KG1 (cell line): ENCODE measurements at regions not wholly inside any gene's neighbourhood (a gene's known extent, or its start where the extent isn't known, plus 50 kb on each side); places are given as distances from the start of the nearest gene placed in this dataset.
"Not testable (repeated sequence)": the region's sequence is repeated elsewhere in the genome, so short reads cannot be mapped to it uniquely, and the experiment has no call there.

Experiments
- DNase-seq: peaks from one replicate; lab custom pipeline; 2025; lab: John Stamatoyannopoulos, UW

- no peak for DNase-seq
Measured at GRCh38 chr14:34063042-34063441, 112.2 kb upstream of the EGLN3 start.

DNA sequence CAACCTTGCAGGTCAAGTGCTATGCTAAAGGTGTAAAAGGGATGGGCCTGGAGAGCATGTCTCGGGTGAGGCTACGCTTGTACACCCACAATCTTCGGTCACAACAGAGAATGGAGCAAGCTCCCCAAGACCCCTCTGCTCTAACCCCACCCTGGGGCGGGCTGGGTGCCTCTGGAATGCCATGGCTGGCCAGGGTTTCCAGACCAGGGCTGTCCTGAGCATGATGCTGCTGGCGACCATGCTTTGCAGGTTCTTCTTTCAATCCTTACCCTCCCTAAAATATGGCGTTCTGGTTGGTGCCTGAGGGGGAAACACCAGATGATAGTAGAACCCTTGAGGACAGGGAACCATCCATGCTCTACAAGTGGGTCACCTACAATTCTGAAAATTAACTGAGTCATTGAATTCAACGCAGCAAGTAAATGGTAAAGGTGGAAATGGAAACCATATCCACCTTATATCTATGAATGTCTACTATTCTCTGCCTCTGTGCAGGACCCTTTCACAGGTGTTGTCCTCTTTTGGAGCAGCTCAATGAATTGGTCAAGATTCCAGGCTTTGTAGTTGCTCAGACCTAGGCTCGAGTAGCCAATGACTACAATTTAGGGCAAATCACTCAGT lies 111.6 kb upstream of the EGLN3 start:
- DNase-seq = no peak

- no peak for DNase-seq
Measured at GRCh38 chr14:34060651-34060999, 109.8 kb upstream of the EGLN3 start.

GRCh38 chr14:34059925-34060650 lies 109.2 kb upstream of the EGLN3 start:
- no peak for DNase-seq

GRCh38 chr14:34059037-34059924 lies 108.4 kb upstream of the EGLN3 start:
- no peak for DNase-seq

DNA sequence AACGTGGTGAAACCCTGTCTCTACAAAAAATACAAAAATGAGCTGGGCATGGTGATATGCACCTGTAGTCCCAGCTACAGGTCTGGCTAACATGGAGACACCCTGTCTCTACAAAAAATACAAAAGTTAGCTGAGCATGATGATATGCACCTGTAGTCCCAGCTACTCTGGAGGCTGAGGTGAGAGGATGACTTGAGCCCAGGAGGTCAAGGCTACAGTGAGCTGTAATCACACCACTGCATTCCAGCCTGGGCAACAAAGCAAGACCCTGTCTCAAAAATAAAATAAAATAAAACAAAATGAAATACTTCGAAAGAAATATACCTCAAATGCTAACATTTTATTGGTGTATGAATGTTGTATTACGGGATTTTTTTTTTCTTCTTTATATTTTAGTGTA lies 107.6 kb upstream of the EGLN3 start:
- DNase-seq = no peak

GRCh38 chr14:34056046-34056445 lies 105.2 kb upstream of the EGLN3 start:
- no peak for DNase-seq

- no peak for DNase-seq
Measured at GRCh38 chr14:34055157-34055950, 104.5 kb upstream of the EGLN3 start.

GRCh38 chr14:34053666-34054065 lies 102.8 kb upstream of the EGLN3 start:
- DNase-seq = no peak

GRCh38 chr14:34052658-34053014 lies 101.8 kb upstream of the EGLN3 start:
- no peak for DNase-seq

DNA sequence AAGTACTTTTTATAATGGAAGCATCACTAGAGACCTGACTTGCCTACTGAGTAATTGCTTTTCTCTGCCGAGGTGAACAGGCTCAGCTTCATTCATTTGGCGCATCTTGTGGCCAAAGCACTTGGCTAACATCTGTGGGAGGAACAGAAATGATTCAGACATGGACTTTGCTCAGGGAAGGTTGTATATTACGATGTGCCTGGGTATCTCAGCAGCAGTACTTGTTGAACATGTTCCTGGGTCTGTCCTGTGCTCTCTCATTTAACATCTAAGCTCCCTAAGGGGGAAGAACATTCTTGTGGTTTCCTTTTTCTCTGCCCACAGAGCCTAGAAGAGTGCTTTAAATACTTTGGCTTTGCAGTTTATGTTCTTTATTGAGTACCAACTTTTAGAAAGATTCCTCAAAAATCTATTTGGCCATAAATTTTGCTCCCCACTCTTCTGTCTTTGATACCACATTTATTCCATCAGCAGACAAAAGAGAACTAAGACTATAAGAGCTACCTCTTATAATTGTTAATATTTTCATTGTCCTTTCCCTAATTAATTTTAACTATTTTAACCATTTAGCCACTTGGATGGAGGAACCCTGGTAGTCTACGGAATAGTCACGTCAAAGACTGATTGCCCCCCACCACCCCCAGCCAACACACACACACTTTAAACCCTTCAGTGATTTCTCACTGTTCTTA lies 101.2 kb upstream of the EGLN3 start:
- no peak for DNase-seq

GRCh38 chr14:34050606-34051005 lies 99.7 kb upstream of the EGLN3 start:
- DNase-seq = no peak

- DNase-seq = no peak
Measured at GRCh38 chr14:34049790-34050189, 98.9 kb upstream of the EGLN3 start.

DNA sequence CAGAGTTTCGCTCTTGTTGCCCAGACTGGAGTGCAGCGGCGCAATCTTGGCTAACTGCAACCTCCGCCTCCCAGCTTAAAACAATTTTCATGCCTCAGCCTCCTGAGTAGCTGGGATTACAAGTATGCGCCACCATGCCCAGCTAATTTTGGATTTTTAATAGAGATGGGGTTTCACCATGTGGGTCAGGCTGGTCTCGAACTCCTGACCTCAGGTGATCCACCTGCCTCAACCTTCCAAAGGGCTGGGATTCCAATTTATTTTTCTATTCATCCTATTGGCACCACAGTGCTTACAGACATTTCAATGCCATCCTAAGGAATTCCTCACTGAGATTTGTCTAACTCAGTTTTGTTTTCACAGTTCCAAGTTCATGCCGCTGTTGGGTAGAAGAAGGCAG lies 98.3 kb upstream of the EGLN3 start:
- not testable (repeated sequence) for DNase-seq

DNA sequence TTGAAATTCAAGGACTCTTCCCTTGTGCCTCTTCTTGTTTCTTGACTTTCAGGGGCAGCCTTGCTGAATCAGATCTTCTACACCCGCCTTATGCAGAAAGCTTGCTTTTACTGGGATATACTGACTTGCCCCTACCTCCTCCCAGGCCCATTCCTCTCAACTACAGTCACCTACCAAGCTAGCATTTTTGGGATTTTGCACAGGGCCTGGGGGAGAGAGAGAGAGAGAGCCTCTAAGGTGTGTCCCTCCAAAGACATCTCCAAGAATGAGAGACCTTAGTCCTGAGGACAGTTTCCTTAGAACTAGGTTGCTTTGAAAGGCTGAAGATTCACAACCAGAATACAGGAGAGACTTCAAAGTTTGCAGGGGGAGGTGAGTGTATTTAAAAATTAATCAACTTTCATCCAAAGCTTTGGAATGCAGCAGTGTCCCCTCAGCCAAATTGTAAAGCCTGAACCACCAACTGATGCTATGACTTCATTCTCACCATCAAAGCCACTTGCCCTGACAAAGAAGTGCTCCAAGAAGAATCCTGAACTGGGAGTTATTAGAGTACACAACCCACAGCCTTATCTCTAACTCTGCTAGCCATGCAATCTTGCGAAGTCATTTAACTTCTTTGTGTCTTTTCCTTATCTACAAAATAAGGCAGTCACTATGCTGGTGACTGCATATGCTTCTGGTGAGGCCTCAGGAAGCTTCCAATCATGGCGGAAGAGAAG lies 96.1 kb upstream of the EGLN3 start:
- DNase-seq = no peak

GRCh38 chr14:34044666-34045306 lies 93.9 kb upstream of the EGLN3 start:
- no peak for DNase-seq

GRCh38 chr14:34044373-34044637 lies 93.4 kb upstream of the EGLN3 start:
- DNase-seq = no peak

GRCh38 chr14:34043627-34044372 lies 92.9 kb upstream of the EGLN3 start:
- DNase-seq = no peak

DNA sequence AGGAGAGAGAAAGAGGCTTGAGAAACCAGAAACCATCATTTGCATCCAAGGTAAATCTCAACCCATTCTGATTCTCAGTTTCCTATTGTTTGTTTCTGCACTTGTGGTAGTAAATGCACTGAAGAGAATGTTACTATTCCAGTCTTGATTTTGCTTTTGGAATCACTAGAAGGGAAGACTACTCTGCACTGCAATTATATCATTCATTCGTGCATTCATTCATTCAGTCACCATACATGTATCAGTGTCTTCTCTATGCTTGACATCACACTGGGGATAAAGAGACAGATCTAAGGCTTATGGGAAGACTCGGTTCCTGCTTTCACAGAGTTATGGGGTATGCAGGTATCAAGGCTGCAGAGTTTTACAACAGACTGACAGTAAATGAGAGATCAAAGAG lies 90.3 kb upstream of the EGLN3 start:
- no peak for DNase-seq

GRCh38 chr14:34040766-34041165 lies 89.9 kb upstream of the EGLN3 start:
- DNase-seq = no peak
